GM10266 (cell line): ENCODE measurements at regions not wholly inside any gene's neighbourhood (a gene's known extent, or its start where the extent isn't known, plus 50 kb on each side); places are given as distances from the start of the nearest gene placed in this dataset.
"Not testable (repeated sequence)": the region's sequence is repeated elsewhere in the genome, so short reads cannot be mapped to it uniquely, and the experiment has no call there.

ENCODE experiments used
- DNase-seq: peaks from one replicate; pipeline ENCODE4 v3.0.0; 2012; ENCODE audit errors: extremely low spot score
- CTCF ChIP-seq: IDR thresholded peaks from 2 replicates; pipeline ENCODE4 v1.5.1; 2012; ENCODE audit warnings: mild to moderate bottlenecking, low read depth; ENCODE audit not compliant: control insufficient read depth, insufficient read depth; ENCODE audit errors: missing control alignments

GRCh38 chr2:204401114-204401513 lies 144.2 kb upstream of the PARD3B start:
- DNase-seq = no peak
- TF ChIP-seq CTCF = no peak

DNA sequence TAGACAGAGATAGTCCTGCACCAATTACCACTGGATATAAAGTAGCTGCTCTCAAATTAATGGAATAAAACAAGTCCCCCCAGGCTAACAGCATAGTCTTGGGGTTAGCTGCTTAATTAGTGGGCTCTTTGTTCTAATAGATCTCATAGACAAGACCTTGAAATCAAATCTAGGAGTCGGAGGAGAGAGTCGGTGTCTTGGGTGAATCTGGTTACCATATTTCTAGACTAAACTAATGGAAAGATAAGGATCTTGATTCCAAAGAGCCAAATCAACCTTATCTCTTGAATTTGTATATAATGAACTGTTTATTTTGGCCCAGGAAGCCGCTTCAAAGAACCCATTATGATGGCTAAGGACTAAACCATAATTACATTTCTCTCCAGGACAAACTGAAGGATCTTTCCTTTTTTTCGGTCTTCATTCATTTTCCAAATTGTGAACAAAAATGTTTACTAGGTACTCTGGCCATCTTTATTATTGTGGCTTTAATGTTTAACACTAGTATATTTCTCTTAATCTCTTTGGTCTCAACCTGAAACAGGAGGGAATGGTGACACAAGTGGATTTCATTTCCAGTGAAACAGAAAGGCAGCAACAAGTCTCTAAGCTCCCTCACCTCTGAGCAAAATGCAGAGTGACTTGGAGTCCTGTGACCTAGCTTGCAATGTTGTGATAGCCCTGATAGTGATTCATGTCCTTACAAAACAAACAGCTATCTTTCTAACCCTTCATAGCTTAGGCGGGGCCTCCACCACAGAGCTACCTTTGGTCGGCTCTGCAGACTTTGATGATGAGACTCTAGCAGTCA lies 137.9 kb upstream of the PARD3B start:
- TF ChIP-seq CTCF = no peak
- DNase-seq = no peak

DNA sequence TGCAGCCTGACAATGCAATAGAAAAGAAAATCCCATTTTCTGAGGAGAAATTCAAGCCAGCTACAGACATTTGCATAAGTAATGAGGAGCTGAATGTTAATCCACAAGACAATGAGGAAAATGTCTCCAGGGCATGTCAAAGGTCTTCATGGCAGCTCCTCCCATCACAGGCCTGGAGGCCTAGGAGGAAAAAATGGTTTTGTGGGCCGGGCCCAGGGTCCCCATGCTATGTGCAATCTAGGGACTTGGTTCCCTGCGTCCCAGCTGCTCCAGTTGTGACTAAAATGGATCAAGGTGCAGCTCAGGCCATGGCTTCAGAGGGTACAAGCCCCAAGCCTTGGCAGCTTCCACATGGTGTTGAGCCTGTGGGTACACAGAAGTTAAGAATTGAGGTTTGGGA lies 132.5 kb upstream of the PARD3B start:
- not testable (repeated sequence) for DNase-seq

GRCh38 chr2:204415406-204416181 lies 129.7 kb upstream of the PARD3B start:
- TF ChIP-seq CTCF = no peak
- DNase-seq = no peak

- TF ChIP-seq CTCF = no peak
- no peak for DNase-seq
Measured at GRCh38 chr2:204416236-204416635, 129.0 kb upstream of the PARD3B start.

GRCh38 chr2:204425821-204426220 lies 119.5 kb upstream of the PARD3B start:
- TF ChIP-seq CTCF = no peak
- DNase-seq = no peak

- no peak for TF ChIP-seq CTCF
- no peak for DNase-seq
Measured at GRCh38 chr2:204428675-204429074, 116.6 kb upstream of the PARD3B start.
